ENCODE measurements at regions not wholly inside any gene's neighbourhood (a gene's known extent, or its start where the extent isn't known, plus 50 kb on each side); places are given as distances from the start of the nearest gene placed in this dataset.
A peak's percentile ranks its signal among the peaks of the same experiment; 100 is the strongest.

DNA sequence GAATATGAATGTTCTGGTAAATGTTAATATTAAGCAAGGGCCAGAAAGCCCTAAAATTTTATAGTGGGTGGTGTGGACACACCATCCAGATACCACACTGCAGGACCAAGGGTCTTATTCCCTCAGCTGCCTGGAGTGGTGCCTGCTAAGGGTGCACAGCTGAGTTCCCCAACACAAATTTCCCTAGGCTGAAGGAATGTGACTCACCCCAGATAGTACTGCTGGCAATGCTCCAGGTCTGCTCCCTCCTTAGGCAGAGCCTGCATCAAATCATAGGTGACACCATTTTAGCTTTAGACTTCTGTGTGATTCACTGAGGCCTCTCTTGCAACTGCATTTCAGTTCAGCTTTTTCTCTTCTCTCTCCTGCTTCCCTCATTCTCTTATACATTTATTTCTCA, 321.1 kb downstream of the SATB2 start:
- TF ChIP-seq, protein P1, sequence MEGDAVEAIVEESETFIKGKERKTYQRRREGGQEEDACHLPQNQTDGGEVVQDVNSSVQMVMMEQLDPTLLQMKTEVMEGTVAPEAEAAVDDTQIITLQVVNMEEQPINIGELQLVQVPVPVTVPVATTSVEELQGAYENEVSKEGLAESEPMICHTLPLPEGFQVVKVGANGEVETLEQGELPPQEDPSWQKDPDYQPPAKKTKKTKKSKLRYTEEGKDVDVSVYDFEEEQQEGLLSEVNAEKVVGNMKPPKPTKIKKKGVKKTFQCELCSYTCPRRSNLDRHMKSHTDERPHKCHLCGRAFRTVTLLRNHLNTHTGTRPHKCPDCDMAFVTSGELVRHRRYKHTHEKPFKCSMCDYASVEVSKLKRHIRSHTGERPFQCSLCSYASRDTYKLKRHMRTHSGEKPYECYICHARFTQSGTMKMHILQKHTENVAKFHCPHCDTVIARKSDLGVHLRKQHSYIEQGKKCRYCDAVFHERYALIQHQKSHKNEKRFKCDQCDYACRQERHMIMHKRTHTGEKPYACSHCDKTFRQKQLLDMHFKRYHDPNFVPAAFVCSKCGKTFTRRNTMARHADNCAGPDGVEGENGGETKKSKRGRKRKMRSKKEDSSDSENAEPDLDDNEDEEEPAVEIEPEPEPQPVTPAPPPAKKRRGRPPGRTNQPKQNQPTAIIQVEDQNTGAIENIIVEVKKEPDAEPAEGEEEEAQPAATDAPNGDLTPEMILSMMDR (IDR thresholded peaks at IDR 0.05; ENCODE audit: insufficient read depth, low read depth, low read length, missing control alignments), result no peak
- no peak overlapping the region for H3K4me3 ChIP-seq (ENCODE audit: low read length)
- peak; percentile 75 for DNase-seq (ENCODE audit: low read depth)

GRCh38 chr2:199136242-199136641, 321.5 kb downstream of the SATB2 start:
- H3K4me3 ChIP-seq (ENCODE audit: low read length), result no peak overlapping the region
- TF ChIP-seq, protein P1 (IDR thresholded peaks at IDR 0.05; ENCODE audit: insufficient read depth, low read depth, low read length, missing control alignments), result no peak
- no peak for DNase-seq (ENCODE audit: low read depth)

DNA sequence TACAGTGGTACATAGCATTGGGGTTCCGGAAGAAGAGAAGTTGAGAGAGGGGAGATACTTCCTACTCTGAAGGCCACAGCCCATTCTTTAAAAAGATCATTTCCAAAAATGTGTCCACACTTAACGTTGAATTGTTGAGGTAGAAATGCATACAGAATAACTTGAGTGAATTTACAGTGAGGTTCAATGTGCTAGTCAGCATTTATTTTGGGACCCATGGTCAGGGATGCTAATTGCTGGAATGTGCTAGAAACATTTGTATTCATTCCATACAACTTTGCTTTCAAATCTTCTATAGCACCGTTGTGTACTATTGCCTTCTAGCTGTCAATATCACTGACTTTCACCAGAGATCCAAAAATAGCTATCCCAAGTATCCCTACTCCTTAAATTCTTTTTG, 325.9 kb downstream of the SATB2 start:
- TF ChIP-seq, protein P1 (IDR thresholded peaks at IDR 0.05; ENCODE audit: insufficient read depth, low read depth, low read length, missing control alignments), result no peak
- no peak for DNase-seq (ENCODE audit: low read depth)
- no peak overlapping the region for H3K4me3 ChIP-seq (ENCODE audit: low read length)

DNA sequence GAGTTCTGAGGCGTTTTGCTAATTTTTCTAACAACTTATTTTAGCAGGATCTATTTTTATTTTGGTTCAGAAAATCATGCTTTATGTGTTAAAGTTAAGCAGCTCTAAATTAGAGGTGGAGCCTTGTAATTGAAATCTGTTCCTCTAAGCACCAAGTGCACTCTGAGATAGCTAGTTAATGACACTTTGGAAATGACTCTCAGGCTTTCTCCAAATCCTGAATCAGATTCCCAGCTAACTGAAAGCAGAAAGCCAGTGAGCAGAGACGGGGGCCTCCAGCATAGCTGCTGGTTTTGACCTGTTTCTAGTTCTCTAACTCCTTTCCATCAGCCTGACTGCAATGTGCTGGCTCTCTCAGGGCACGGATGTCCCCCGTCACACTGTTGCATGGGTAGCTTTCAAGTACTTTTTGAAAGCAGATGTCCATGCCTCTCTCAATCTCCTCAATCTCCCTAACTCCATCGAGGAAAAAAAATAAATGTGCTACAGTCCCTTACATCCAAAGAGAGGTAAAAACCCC, 326.5 kb downstream of the SATB2 start:
- DNase-seq (ENCODE audit: low read depth), result no peak
- TF ChIP-seq, protein P1 (IDR thresholded peaks at IDR 0.05; ENCODE audit: insufficient read depth, low read depth, low read length, missing control alignments), result no peak
- H3K4me3 ChIP-seq (ENCODE audit: low read length), result no peak overlapping the region

GRCh38 chr2:199130501-199130900, 327.2 kb downstream of the SATB2 start:
- TF ChIP-seq, protein P1 (IDR thresholded peaks at IDR 0.05; ENCODE audit: insufficient read depth, low read depth, low read length, missing control alignments), result no peak
- no peak for DNase-seq (ENCODE audit: low read depth)
- no peak overlapping the region for H3K4me3 ChIP-seq (ENCODE audit: low read length)

DNA sequence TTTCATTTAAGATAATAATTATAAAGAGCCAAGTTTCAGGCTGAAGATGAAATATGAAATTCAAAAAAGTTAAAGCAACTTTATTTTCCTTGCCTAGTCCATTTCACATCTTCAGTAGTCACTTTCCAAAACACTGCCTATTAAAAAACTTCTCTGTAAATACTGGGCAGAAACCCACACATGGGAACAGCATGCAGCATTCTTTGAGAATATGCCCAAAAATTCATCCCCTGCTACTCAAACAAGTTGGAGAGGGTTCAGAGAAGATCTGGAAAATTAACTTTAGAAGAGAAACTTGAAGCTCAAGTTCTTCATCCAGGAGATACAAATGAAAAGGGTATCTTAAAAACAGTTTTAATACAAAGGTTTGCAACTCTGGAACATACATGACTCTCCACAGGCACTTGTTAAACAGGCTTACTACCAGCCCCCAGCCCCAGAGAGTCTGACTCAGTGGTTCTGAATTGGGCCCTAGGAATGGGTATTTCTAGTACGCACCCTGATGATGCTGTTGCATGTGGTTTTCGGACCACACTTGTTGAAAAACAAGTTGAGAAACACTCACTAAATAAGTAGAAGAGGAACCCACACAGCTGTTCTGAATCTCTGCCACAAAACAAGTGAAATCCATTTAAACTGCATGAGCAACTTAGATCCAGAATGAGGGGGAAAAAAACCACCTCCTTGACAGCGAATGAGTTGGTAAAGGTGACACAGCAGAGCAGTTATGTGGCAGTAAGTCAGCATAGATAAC, 329.1 kb downstream of the SATB2 start:
- no peak for DNase-seq (ENCODE audit: low read depth)
- H3K4me3 ChIP-seq (ENCODE audit: low read length), result no peak overlapping the region
- TF ChIP-seq, protein P1 (IDR thresholded peaks at IDR 0.05; ENCODE audit: insufficient read depth, low read depth, low read length, missing control alignments), result no peak

DNA sequence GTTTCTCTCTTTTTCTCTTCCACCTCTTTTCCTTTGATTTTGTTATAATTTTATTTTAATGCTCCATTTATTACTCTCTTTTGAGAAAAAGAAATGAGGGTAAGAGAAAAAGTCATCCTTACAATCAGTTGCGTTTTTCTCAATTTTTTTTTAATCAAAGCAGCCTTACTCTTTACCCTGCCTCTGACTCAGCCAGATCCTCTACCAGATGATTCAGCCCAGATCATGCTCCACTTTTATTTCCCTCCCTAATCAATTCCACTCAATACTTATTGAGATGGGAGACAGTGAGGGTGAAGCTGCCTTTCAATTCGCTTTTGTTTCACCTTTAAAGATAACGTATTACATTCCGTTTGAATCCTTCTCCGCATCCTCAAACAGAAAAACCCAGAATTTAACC, 337.9 kb downstream of the SATB2 start:
- no peak for DNase-seq (ENCODE audit: low read depth)
- no peak overlapping the region for H3K4me3 ChIP-seq (ENCODE audit: low read length)
- TF ChIP-seq, protein P1 (IDR thresholded peaks at IDR 0.05; ENCODE audit: insufficient read depth, low read depth, low read length, missing control alignments), result no peak
